H1 (cell line): ENCODE measurements at regions not wholly inside any gene's neighbourhood (a gene's known extent, or its start where the extent isn't known, plus 50 kb on each side); places are given as distances from the start of the nearest gene placed in this dataset.

Source experiments
- CTCF ChIA-PET: fragments of 300-600 bp; sonication (Branson Sonifier 250); formaldehyde crosslinking; loops from one replicate; lab custom pipeline; 2021; ENCODE audit not compliant: partially characterized antibody; lab: Charles Lee
- POLR2A ChIA-PET: fragments of 300-600 bp; sonication (Branson Sonifier 250); formaldehyde crosslinking; loops from one replicate; lab custom pipeline; 2021; ENCODE audit warnings: inconsistent platforms; ENCODE audit not compliant: partially characterized antibody; lab: Charles Lee
- DNase-seq, 2 experiments: peaks; one replicate each; pipeline versions ENCODE4 v3.0.0 to v3.0.0-alpha.2; 2010 to 2022; ENCODE audit warnings: low spot score in 2 of 2, low read depth in 1 of 2, mixed read lengths in 1 of 2
- FAIRE-seq: peaks from 2 replicates; lab custom pipeline; 2011; peaks lifted over from hg19 to GRCh38; lab: Jason Lieb, UNC
- H2AFZ ChIP-seq: 2 replicates; pipeline ENCODE4 v1.8.1; 2012; ENCODE audit warnings: low read length, inconsistent platforms
- H2AK5ac ChIP-seq: 2 replicates; pipeline ENCODE4 v1.6.1; 2013; ENCODE audit warnings: low read depth, low read length
- H2BK120ac ChIP-seq: replicated peaks from 2 replicates; pipeline ENCODE3; 2013; ENCODE audit warnings: low read depth, low read length, inconsistent platforms
- H2BK12ac ChIP-seq: 2 replicates; pipeline ENCODE4 v1.6.1; 2013; ENCODE audit warnings: low read depth, low read length
- H2BK15ac ChIP-seq: 2 replicates; pipeline ENCODE4 v1.6.1; 2013; ENCODE audit warnings: low read length
- H2BK20ac ChIP-seq: 2 replicates; pipeline ENCODE4 v1.6.1; 2013; ENCODE audit warnings: low read length
- H2BK5ac ChIP-seq: 2 replicates; pipeline ENCODE4 v1.6.1; 2013; ENCODE audit warnings: low read depth, low read length
- H3K14ac ChIP-seq: 2 replicates; pipeline ENCODE4 v1.6.1; 2013; ENCODE audit warnings: inconsistent platforms; ENCODE audit not compliant: insufficient read length
- H3K18ac ChIP-seq: 2 replicates; pipeline ENCODE4 v1.6.1; 2013; ENCODE audit warnings: low read length; ENCODE audit errors: extremely low read depth
- H3K23ac ChIP-seq: 2 replicates; pipeline ENCODE4 v1.6.1; 2013; ENCODE audit warnings: inconsistent platforms; ENCODE audit not compliant: insufficient read length
- H3K23me2 ChIP-seq: 2 replicates; pipeline ENCODE4 v1.6.1; 2013; ENCODE audit warnings: low read depth, low read length
- H3K27ac ChIP-seq: 2 replicates; pipeline ENCODE4 v1.6.1; 2011; ENCODE audit warnings: low read depth, low read length, inconsistent platforms
- H3K27me3 ChIP-seq, 4 experiments: replicated peaks in 1 of 4; 1 replicate in 1 of 4; 2 replicates in 3 of 4; pipeline versions ENCODE4 v1.6.1 to v1.8.1; 2011 to 2013; ENCODE audit warnings: low read length in 3 of 4, mild to moderate bottlenecking in 3 of 4, inconsistent platforms in 2 of 4, mixed read lengths in 2 of 4, moderate library complexity in 1 of 4; ENCODE audit not compliant: control insufficient read depth in 3 of 4, insufficient read depth in 3 of 4; ENCODE audit errors: extremely low read depth in 1 of 4
- H3K36me3 ChIP-seq, 4 experiments: 2 replicates each; pipeline versions ENCODE4 v1.6.1 to v1.8.1; 2011 to 2013; ENCODE audit warnings: mild to moderate bottlenecking in 4 of 4, low read length in 3 of 4, moderate library complexity in 2 of 4, control low read depth in 1 of 4, inconsistent platforms in 1 of 4; ENCODE audit not compliant: insufficient read depth in 4 of 4, control insufficient read depth in 2 of 4
- H3K4ac ChIP-seq: replicated peaks from 2 replicates; pipeline ENCODE3; 2013; ENCODE audit warnings: low read length, low read depth, mixed read lengths, inconsistent platforms; ENCODE audit not compliant: insufficient read length
- H3K4me1 ChIP-seq, 4 experiments: replicated peaks in 1 of 4; 1 replicate in 1 of 4; 2 replicates in 3 of 4; pipeline versions ENCODE4 v1.6.1 to v1.8.1; 2011 to 2013; ENCODE audit warnings: low read length in 3 of 4, inconsistent platforms in 2 of 4, mixed read lengths in 1 of 4; ENCODE audit not compliant: insufficient read depth in 4 of 4, control insufficient read depth in 3 of 4
- H3K4me2 ChIP-seq, 2 experiments: 2 replicates each; pipeline versions ENCODE4 v1.6.1 to v1.8.1; 2011 to 2013; ENCODE audit warnings: low read depth in 2 of 2, low read length in 2 of 2, control low read depth in 1 of 2, inconsistent platforms in 1 of 2, mild to moderate bottlenecking in 1 of 2; ENCODE audit not compliant: insufficient read depth in 1 of 2
- H3K4me3 ChIP-seq, 4 experiments: fragments of 200-600, 300-600 bp in 1 of 4; sonication (generic), shearing (Covaris generic), sonication (Bioruptor Twin) in 1 of 4; 2 replicates each; pipeline versions ENCODE4 v1.5.1 to v1.8.1; 2011 to 2016; ENCODE audit warnings: low read length in 4 of 4, low read depth in 3 of 4, control low read depth in 2 of 4, inconsistent platforms in 2 of 4, mild to moderate bottlenecking in 2 of 4, mixed read lengths in 1 of 4, moderate library complexity in 1 of 4; ENCODE audit not compliant: insufficient read depth in 2 of 4; ENCODE audit errors: extremely low read depth in 1 of 4
- H3K56ac ChIP-seq: replicated peaks from 2 replicates; pipeline ENCODE3; 2013; ENCODE audit warnings: low read depth, mild to moderate bottlenecking, mixed read lengths, low read length, inconsistent platforms; ENCODE audit not compliant: insufficient read length
- H3K79me1 ChIP-seq: 2 replicates; pipeline ENCODE4 v1.6.1; 2013; ENCODE audit warnings: low read depth, low read length, control low read depth
- H3K79me2 ChIP-seq, 2 experiments: 2 replicates each; pipeline versions ENCODE4 v1.6.1 to v1.8.1; 2012 to 2013; ENCODE audit warnings: low read length in 2 of 2, mild to moderate bottlenecking in 2 of 2, inconsistent platforms in 1 of 2; ENCODE audit not compliant: insufficient read depth in 2 of 2, control insufficient read depth in 1 of 2
- H3K9ac ChIP-seq, 4 experiments: replicated peaks in 1 of 4; 1 replicate in 1 of 4; 2 replicates in 3 of 4; pipeline versions ENCODE4 v1.6.1 to v1.8.1; 2011 to 2013; ENCODE audit warnings: low read depth in 3 of 4, low read length in 3 of 4, control low read depth in 2 of 4, mild to moderate bottlenecking in 2 of 4, moderate library complexity in 2 of 4, inconsistent platforms in 1 of 4; ENCODE audit errors: extremely low read depth in 1 of 4
- H3K9me3 ChIP-seq, 2 experiments: 2 replicates each; pipeline versions ENCODE4 v1.6.1 to v1.8.1; 2012 to 2013; ENCODE audit warnings: mild to moderate bottlenecking in 2 of 2, moderate library complexity in 2 of 2, control low read depth in 1 of 2, inconsistent platforms in 1 of 2, low read depth in 1 of 2, low read length in 1 of 2, mixed read lengths in 1 of 2; ENCODE audit not compliant: insufficient read depth in 2 of 2
- H4K20me1 ChIP-seq, 2 experiments: replicated peaks in 1 of 2; 2 replicates each; pipeline versions ENCODE3 to v1.8.1; 2011 to 2013; ENCODE audit warnings: inconsistent platforms in 2 of 2, low read length in 2 of 2, mild to moderate bottlenecking in 1 of 2; ENCODE audit not compliant: insufficient read depth in 2 of 2, control insufficient read depth in 1 of 2
- H4K5ac ChIP-seq: 2 replicates; pipeline ENCODE4 v1.6.1; 2013; ENCODE audit warnings: low read length, low read depth, mixed read lengths, inconsistent platforms; ENCODE audit not compliant: insufficient read length
- H4K8ac ChIP-seq: 2 replicates; pipeline ENCODE4 v1.8.0; 2013; ENCODE audit warnings: mild to moderate bottlenecking, moderate library complexity, low read length, inconsistent platforms; ENCODE audit not compliant: insufficient read depth; ENCODE audit errors: extremely low read depth
- H4K91ac ChIP-seq: replicated peaks from 2 replicates; pipeline ENCODE3; 2013; ENCODE audit warnings: low read length, mixed read lengths, inconsistent platforms; ENCODE audit not compliant: insufficient read length
- BCL11A ChIP-seq, 2 experiments: IDR thresholded peaks; one replicate each; pipeline ENCODE4 v1.6.1; 2011; ENCODE audit warnings: low read depth in 2 of 2, low read length in 2 of 2, mild to moderate bottlenecking in 2 of 2
- BRCA1 ChIP-seq: IDR thresholded peaks from 2 replicates; pipeline ENCODE4 v1.6.1; 2012; ENCODE audit warnings: low read depth, low read length, improper control_type of control experiment
- CBX8 ChIP-seq: fragments of 300-800, 300-1000 bp; sonication (generic); IDR thresholded peaks from 2 replicates; pipeline ENCODE4 v1.7.1; 2016; ENCODE audit warnings: low read depth, low read length, borderline replicate concordance
- FOSL1 ChIP-seq: IDR thresholded peaks from 2 replicates; pipeline ENCODE4 v1.6.1; 2011; ENCODE audit warnings: mild to moderate bottlenecking, low read depth, low read length, moderate library complexity; ENCODE audit not compliant: insufficient read depth
- HDAC6 ChIP-seq: IDR thresholded peaks from one replicate; pipeline ENCODE4 v1.7.1; 2012; ENCODE audit warnings: low read depth, mild to moderate bottlenecking, inconsistent platforms, low read length, moderate library complexity
- JUN ChIP-seq: IDR thresholded peaks from 2 replicates; pipeline ENCODE4 v1.6.1; 2011; ENCODE audit warnings: low read depth, mild to moderate bottlenecking, improper control_type of control experiment, low read length
- KDM5A ChIP-seq: fragments of 200-600 bp; IDR thresholded peaks from 2 replicates; pipeline ENCODE4 v1.7.1; 2012; ENCODE audit warnings: mild to moderate bottlenecking, low read length, inconsistent platforms, mixed read lengths
- NANOG ChIP-seq: IDR thresholded peaks from 2 replicates; pipeline ENCODE4 v1.6.1; 2011; ENCODE audit warnings: low read length, low read depth, mild to moderate bottlenecking, inconsistent platforms; ENCODE audit not compliant: insufficient read depth, poor library complexity, severe bottlenecking
- NRF1 ChIP-seq: IDR thresholded peaks from 2 replicates; pipeline ENCODE4 v1.6.1; 2011; ENCODE audit warnings: mild to moderate bottlenecking, low read depth, low read length, improper control_type of control experiment
- POLR2A ChIP-seq, 2 experiments: IDR thresholded peaks; 1 replicate in 1 of 2; 2 replicates in 1 of 2; pipeline ENCODE4 v1.6.1; 2011; ENCODE audit warnings: low read depth in 2 of 2, low read length in 2 of 2, mild to moderate bottlenecking in 2 of 2; ENCODE audit errors: control extremely low read depth in 1 of 2
- POLR2AphosphoS5 ChIP-seq: IDR thresholded peaks from 2 replicates; pipeline ENCODE4 v1.6.1; 2011; ENCODE audit warnings: low read depth, low read length
- SAP30 ChIP-seq: fragments of 300-600 bp; sonication (generic); IDR thresholded peaks from 2 replicates; pipeline ENCODE4 v1.7.1; 2012; ENCODE audit warnings: low read length, moderate library complexity, mild to moderate bottlenecking, inconsistent platforms; ENCODE audit not compliant: insufficient read depth, insufficient replicate concordance
- SIRT6 ChIP-seq: IDR thresholded peaks from one replicate; pipeline ENCODE4 v1.7.1; 2012; ENCODE audit warnings: low read length, inconsistent platforms
- SIX5 ChIP-seq: IDR thresholded peaks from 2 replicates; pipeline ENCODE4 v1.6.1; 2011; ENCODE audit warnings: mild to moderate bottlenecking, low read depth, low read length
- WGBS, 2 experiments: shearing (Covaris generic) in 1 of 2; methylation state at CpG; one replicate each; pipeline versions ENCODE4 v1.1.6 to v1.1.7; 2013 to 2015; ENCODE audit warnings: low lambda C conversion rate in 2 of 2, mixed read lengths in 2 of 2, inconsistent platforms in 1 of 2, low coverage in 1 of 2, missing lambda C conversion rate in 1 of 2; ENCODE audit not compliant: insufficient replicate concordance in 2 of 2, insufficient coverage in 1 of 2, insufficient read length in 1 of 2; ENCODE audit errors: extremely low coverage in 1 of 2, missing lambda C conversion rate in 1 of 2; 5-methylcytosine and 5-hydroxymethylcytosine counted together

- Histone ChIP-seq H3K56ac (no peak overlapping the region), H2BK20ac (no peak overlapping the region), H3K18ac (no peak overlapping the region), H3K4me1 (no peaks in the 10 kb centered on the region), H3K9ac (no peak overlapping the region), H3K4me3 (no peak overlapping the region), H2AK5ac (no peak overlapping the region), H3K23ac (no peak overlapping the region), H3K79me1 (no peaks in the 10 kb centered on the region), H3K79me2 (no peaks in the 10 kb centered on the region), H4K91ac (no peak overlapping the region), H2AFZ (no peak overlapping the region), H2BK5ac (no peak overlapping the region), H3K4ac (no peak overlapping the region), H3K36me3 (no peaks in the 10 kb centered on the region), H2BK15ac (no peak overlapping the region), H3K27ac (no peak overlapping the region), H3K23me2 (no peaks in the 10 kb centered on the region), H4K5ac (no peak overlapping the region), H4K20me1 (no peaks in the 10 kb centered on the region), H2BK120ac (no peak overlapping the region), H4K8ac (no peak overlapping the region), H3K4me2 (no peak overlapping the region), H3K27me3 (no peaks in the 10 kb centered on the region), H3K9me3 (no peaks in the 10 kb centered on the region), H3K14ac (no peak overlapping the region), H2BK12ac (no peak overlapping the region)
- FAIRE-seq (no peak), DNase-seq (no peak)
- ChIA-PET CTCF (no interaction called here), POLR2A (no interaction called here)
- WGBS, 2 experiments = 89% methylated on average over 2 of the region's 2 CpGs; no CpG with 5 or more reads in 1 of the 2 experiments
- no peak for TF ChIP-seq FOSL1
- no peak for TF ChIP-seq HDAC6
- no peak for TF ChIP-seq KDM5A
- no peak for TF ChIP-seq NRF1
- TF ChIP-seq SIX5 = no peak
- TF ChIP-seq NANOG = no peak
- no peak for TF ChIP-seq SAP30
- TF ChIP-seq POLR2AphosphoS5 = no peak
- no peak for TF ChIP-seq BRCA1
- no peak for TF ChIP-seq CBX8
- no peak for TF ChIP-seq BCL11A (IDR thresholded peaks at IDR 0.05; ENCODE audit: low read depth in 2 of 2, low read length in 2 of 2)
- TF ChIP-seq SIRT6 = no peak
- no peak for TF ChIP-seq JUN
- TF ChIP-seq POLR2A (IDR thresholded peaks at IDR 0.05; ENCODE audit: control extremely low read depth in 1 of 2, low read depth in 2 of 2, low read length in 2 of 2) = no peak
Measured at GRCh38 chr18:10306779-10307178, 147.7 kb upstream of the APCDD1 start.
